Hematopoietic multipotent progenitor cell treated with erythropoietin and hydrocortisone succinate and interleukin-3 and kit ligand, for 4 days (in vitro differentiated cells): ENCODE measurements at regions not wholly inside any gene's neighbourhood (a gene's known extent, or its start where the extent isn't known, plus 50 kb on each side); places are given as distances from the start of the nearest gene placed in this dataset.

ENCODE experiments used
- DNase-seq: peaks from one replicate; pipeline ENCODE4 v3.0.0-alpha.2; 2015

DNA sequence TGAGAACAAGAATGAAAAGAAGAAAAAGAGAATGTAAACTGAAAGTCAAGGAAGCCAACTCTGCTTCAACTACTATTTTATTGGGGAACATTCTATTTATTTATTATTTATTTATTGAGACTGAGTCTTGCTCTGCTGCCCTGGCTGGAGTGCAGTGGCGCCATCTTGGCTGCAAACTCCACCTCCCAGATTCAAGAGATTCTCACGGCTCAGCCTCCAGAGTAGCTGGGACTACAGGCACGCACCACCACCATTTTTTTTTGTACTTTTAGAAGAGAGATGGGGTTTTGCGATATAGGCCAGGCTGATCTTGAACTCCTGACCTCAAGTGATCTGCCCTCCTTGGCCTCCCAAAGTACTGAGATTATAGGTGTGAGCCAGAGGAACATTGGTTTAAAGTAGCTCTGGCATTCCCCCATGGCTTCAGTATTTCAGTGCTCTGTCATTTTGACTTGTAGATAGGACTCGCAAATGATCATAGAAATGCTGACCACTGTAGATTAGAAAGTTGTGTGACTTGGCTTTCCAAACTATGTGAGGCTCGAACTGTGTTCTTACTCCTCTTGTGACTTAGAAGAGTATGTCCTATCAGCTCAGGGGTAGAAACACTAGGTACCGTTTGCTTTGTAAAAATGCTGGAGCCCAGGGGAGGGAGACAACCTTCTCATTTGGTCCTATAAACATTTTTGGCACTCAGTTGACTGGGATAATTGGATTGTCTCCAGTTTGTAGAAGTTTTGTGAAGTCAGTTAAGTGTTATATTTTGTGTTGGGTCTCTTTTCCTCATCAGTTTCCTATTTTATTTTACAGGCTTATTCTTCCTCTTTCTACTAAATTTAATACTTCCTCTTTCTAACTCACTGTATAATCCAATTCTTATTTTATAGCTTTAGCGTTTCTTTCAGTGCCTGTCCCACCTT lies 544.9 kb upstream of the CITED2 start:
- DNase-seq = peak; percentile 36

DNA sequence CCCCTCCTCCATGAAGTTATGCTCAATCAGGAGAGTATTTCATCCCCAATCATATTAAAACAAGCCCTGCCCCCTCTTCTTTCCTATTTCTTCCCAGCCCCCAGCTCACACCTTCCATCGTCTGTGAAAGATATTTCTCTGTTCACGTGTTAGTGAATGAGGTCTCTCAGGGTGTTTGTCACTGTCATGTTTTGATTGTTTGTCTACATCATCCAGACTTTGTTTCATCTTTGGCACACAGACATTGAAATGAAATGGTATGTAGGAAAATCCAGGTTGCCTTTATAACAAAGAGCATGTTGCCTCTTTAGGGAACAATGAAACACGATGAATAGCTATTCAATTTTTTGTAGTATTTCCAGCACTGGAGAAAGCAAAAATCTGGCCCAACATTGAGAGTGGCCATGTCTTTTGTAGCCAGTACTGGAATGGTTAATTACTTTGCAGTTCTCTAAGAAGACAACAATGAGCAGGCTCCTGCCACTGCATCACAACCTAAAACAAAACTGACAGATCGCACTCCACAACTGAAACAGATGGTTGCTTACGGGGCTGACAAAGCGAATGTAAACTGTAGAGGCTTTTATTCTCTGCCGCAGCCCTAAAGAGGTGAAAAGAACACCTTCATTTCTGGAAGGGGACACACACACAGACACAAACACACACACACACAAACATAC lies 543.6 kb upstream of the CITED2 start:
- DNase-seq = no peak

- DNase-seq = no peak
These were observed 540.5 kb upstream of the CITED2 start for GRCh38 chr6:139914910-139915309.

DNA sequence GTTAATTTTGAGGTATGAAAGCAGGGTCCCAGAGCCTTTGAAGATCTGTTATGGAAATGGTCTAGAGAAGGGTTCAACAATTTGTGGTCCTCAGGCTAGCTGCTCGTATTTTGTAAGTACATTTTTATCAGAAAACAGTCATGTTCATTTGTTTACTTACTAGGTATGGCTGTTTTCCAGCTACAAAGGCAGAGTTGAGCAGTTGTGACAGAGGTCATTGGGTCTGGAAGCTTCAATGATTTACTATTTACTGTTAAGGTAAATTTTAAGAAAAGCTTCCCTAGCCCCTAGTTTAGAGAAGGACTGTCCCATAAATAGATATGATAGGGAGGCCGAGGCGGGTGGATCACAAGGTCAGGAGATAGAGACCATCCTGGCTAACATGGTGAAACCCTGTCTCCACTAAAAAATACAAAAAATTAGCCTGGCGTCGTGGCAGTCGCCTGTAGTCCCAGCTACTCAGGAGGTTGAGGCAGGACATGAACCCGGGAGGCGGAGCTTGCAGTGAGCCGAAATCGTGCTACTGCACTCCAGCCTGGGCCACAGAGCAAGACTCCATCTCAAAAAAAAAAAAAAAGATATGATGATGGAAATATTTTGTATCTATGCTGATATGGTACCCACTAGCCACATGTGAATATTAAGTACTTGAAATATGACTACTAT lies 538.4 kb upstream of the CITED2 start:
- DNase-seq = no peak

DNA sequence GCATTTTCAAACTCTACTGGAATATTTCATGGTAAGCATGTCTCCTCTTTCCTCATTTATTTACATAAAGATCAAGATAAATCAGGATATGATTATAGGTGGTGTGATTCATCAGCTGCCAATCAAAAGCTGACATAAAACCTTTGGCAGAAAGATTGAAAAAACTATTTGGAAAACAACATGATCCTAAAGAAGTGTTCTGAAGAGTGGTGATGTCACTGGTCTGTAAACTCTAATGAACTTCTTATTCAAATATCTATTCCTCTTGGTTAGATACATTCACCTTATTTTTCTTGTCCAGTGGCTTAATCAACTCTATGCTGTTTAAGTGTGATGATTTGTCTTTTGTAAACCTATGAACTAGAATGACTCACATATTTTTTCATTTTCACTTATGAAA lies 535.5 kb upstream of the CITED2 start:
- DNase-seq = no peak

- DNase-seq = no peak
These were observed 531.1 kb upstream of the CITED2 start for GRCh38 chr6:139905404-139906052.

GRCh38 chr6:139904568-139904967 lies 530.1 kb upstream of the CITED2 start:
- no peak for DNase-seq

DNA sequence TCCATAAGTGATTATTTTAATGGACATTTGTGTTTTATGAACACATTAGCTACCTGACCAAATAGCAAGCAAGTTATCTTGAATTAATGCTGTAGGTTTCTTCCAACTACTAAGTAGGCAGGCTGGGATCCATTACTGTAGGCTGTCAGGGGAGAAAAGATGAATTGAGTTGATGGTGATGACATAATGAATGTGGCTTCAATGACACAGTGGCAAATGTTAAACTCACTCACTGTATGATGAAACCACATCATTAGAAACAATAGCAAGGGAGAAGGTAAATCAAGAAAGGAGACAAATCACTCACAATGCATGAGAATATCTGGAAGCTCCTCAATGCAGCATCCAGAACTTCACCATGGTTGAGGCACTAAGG lies 529.7 kb upstream of the CITED2 start:
- DNase-seq = no peak

- DNase-seq = peak; percentile 42
These were observed 529.1 kb upstream of the CITED2 start for GRCh38 chr6:139903411-139904157.

DNA sequence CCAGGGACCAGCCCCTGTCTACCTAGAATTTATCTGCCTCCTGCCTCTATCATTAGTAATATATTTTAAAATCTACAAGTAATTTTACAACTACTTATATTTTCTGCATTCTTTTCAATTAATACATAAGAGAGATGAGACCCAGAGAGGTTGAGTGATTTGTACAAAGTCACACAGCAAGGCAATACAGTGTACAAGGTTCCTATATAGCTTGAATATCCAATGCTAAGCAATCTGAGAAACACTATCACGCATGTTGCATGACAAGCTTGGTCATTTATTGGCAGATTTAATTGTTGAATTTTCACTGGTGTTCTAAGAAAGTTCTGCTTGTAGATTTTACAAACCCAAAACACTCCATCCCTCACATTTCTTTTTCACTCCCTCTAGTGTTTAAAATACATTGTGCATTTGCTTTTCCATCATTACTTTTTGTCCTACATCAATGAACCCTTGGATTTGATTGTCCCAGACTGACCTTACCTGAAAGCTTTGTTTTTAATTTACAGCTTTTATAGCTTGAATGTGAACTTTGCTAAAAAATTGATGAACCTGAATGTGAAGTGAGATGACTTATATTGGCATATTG lies 520.9 kb upstream of the CITED2 start:
- DNase-seq = no peak

GRCh38 chr6:139894271-139894670 lies 519.8 kb upstream of the CITED2 start:
- DNase-seq = no peak

- no peak for DNase-seq
These were observed 517.0 kb upstream of the CITED2 start for GRCh38 chr6:139891471-139891870.

DNA sequence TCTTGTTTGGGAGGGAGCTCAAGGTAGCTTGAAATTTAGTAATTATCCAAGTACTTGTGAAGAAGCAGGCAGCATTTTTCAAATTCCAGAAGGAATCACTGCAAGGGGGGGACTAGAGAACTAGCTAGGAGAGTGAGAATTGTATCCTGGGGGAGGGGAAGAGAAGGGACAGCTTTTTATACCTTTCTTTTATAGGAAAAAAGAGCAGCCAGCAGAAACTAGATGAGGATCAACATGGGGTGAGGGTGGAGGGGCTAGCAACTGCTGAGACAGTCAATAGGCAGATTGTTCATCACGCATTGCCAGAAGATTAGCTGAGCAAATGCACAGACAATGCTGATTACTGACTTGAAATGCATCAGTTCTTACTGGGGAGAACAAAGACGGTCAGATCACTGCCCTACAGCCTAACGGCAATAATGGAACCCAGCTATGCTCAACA lies 514.3 kb upstream of the CITED2 start:
- DNase-seq = no peak

DNA sequence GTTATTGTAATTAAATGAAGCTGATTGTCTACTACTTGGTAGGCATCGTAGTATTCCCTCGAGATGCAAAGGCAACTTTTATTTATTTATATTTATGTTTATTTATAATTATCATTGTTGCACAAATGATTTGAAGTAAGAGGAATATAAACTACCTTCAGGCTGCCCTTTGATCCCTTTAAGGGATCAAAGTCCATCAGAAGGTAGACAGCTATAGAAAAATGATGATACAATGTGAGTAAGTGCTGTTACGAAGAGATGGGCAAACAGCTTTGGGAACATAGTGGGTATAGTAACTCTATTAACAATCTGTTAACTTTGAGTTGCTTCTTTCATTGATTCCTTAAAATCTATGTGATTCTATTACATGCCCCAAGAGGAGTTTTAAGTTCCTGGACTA lies 512.8 kb upstream of the CITED2 start:
- DNase-seq = no peak

DNA sequence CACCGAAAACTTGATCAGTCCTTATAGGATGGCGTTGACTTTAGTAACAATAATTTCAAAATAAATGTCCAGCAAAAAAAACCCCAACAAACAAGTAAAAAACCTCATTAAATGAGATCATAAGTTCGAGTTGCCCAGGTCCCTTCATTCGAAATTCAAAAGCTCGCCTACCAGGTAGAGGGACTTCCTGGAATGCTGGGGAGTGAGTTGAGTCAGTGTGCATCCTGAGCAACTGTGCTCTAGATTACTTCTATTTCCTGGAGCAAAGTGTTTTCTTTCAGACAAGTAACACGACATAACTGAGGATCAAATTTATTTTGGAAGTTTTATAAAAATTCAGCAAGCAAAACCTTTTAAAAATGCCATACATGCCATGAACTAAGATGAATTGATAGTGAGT lies 511.9 kb upstream of the CITED2 start:
- DNase-seq = no peak

- no peak for DNase-seq
These were observed 511.5 kb upstream of the CITED2 start for GRCh38 chr6:139885909-139886308.

DNA sequence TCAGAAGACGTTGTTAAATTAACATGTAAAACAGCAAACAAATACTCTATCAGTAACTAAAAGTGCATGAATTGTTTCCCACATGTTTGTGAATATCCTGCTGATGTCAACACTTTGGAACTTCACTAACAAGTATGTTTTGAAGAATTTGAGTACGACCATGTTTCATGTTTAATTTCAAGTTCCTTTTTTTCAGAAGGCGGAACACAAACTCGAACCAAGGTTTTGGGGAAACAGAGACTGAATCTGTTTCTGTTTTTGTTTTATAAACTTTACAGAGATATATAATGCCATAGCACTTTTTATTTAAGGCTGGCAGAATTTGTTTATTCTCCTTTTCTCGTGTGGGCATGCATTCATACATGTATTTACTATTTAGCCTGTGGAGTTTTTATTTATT lies 509.3 kb upstream of the CITED2 start:
- no peak for DNase-seq

- no peak for DNase-seq
These were observed 508.7 kb upstream of the CITED2 start for GRCh38 chr6:139882977-139883728.

- DNase-seq = no peak
These were observed 507.8 kb upstream of the CITED2 start for GRCh38 chr6:139882234-139882633.

- DNase-seq = peak; percentile 58
These were observed 507.3 kb upstream of the CITED2 start for GRCh38 chr6:139881728-139882211.

- no peak for DNase-seq
These were observed 506.8 kb upstream of the CITED2 start for GRCh38 chr6:139881236-139881635.
